Activated T-cell treated with anti-CD3 and anti-CD28 coated beads, Interleukin-2, amount 50 U/mL, for 4 hours (primary cell): ENCODE measurements at regions not wholly inside any gene's neighbourhood (a gene's known extent, or its start where the extent isn't known, plus 50 kb on each side); places are given as distances from the start of the nearest gene placed in this dataset.

Source experiments
- ATAC-seq, 2 donors: fragments of 200-7000 bp; cut with Tn5 transposase; one replicate each; pipeline ENCODE4 v1.10.0; 2021
- DNase-seq: peaks from one replicate; pipeline ENCODE4 v3.0.0-alpha.2; 2020
- H3K27me3 Mint-ChIP-seq: one replicate; pipeline ENCODE4 v1.8.0; 2021; ENCODE audit warnings: low read depth, mixed read lengths
- H3K36me3 Mint-ChIP-seq: one replicate; pipeline ENCODE4 v1.8.0; 2022; ENCODE audit warnings: mixed read lengths; ENCODE audit not compliant: insufficient read depth
- H3K4me1 Mint-ChIP-seq: one replicate; pipeline ENCODE4 v1.8.0; 2021; ENCODE audit warnings: low read depth, mixed read lengths
- H3K4me3 Mint-ChIP-seq: one replicate; pipeline ENCODE4 v1.8.0; 2021; ENCODE audit warnings: mild to moderate bottlenecking, moderate library complexity, mixed read lengths
- H3K9me3 Mint-ChIP-seq: one replicate; pipeline ENCODE4 v1.8.0; 2021; ENCODE audit warnings: mixed read lengths

DNA sequence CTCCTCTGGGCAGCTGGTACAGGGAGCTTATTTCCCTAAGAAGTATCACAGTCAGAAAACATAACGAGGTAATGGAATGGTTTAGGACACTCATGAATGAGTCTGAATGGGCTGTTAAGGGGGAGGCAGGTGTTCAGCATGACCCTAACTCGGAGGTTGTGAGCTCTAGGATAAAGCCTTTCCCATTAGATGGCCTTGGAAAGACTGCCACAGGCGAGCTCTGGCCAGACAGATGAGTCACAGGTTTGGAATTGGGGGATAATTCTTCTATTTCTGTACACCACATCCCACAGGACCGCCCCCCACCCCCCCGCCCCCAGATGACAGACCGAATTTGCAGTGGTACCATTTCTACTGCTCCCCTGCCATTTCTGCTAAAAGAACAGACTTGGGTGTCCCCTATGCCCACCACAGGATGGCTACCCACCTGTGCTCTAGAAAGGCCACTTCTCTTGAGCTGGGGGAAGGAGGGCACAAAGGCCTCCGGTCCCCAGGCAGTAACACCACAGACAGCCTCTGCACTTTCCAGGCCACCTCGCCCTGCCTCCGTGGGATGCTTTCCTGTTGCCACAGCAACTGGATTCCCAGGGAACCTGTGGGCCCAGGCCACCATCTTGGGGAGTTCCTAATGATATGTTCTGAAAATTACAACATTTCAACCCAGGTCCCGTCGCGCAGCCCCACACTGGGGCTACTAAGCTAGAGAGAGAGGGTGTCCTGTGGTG, 76.7 kb downstream of the TRIM29 start:
- no peaks in the 10 kb centered on the region for H3K36me3 Mint-ChIP-seq
- H3K4me1 Mint-ChIP-seq: no peaks in the 10 kb centered on the region
- no peaks in the 10 kb centered on the region for H3K9me3 Mint-ChIP-seq
- ATAC-seq (no peak), DNase-seq (no peak)
- peaks cover 18% of the 10 kb centered on the region for H3K27me3 Mint-ChIP-seq
- H3K4me3 Mint-ChIP-seq: no peak overlapping the region

DNA sequence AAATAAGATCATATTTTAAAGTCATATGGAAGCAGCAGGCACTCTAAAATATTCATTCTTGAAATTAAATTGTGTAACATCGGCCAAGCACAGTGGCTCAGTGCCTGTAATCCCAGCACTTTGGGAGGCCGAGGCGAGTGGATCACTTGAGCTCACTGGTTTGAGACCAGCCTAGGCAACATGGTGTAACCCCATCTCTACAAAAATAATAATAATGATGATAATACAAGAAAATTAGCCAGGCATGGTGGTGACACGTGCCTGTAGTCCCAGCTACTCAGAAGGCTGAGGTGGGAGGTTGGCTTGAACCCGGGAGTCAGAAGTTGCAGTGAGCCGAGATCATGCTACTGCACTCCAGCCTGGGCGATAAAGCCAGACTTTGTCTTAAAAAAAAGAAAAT, 77.4 kb downstream of the TRIM29 start:
- Mint-ChIP-seq H3K4me3 (no peak overlapping the region), H3K9me3 (no peaks in the 10 kb centered on the region), H3K36me3 (no peaks in the 10 kb centered on the region), H3K27me3 (peaks cover 18% of the 10 kb centered on the region), H3K4me1 (no peaks in the 10 kb centered on the region)
- DNase-seq (no peak), ATAC-seq (no peak)

DNA sequence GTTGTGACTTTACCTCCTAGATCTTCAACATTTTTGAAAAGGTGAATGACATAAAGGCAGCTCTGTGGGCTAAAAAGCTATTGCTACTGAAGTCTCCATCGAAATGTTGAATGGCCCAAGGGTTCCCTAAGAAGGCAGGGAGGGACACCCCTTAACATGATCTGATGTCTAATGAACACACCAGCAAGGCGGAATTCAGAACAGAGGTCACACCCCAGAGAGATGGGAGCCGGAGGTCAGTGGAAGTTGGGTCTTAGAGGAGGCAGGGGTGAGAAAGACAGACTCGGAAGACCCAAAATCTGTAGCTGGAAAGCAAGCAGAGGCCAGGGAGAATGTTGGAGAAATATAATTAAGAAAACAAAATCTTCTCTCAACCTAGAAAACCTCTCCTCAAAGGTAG, 79.0 kb downstream of the TRIM29 start:
- peaks cover 18% of the 10 kb centered on the region for H3K27me3 Mint-ChIP-seq
- no peak for ATAC-seq

DNA sequence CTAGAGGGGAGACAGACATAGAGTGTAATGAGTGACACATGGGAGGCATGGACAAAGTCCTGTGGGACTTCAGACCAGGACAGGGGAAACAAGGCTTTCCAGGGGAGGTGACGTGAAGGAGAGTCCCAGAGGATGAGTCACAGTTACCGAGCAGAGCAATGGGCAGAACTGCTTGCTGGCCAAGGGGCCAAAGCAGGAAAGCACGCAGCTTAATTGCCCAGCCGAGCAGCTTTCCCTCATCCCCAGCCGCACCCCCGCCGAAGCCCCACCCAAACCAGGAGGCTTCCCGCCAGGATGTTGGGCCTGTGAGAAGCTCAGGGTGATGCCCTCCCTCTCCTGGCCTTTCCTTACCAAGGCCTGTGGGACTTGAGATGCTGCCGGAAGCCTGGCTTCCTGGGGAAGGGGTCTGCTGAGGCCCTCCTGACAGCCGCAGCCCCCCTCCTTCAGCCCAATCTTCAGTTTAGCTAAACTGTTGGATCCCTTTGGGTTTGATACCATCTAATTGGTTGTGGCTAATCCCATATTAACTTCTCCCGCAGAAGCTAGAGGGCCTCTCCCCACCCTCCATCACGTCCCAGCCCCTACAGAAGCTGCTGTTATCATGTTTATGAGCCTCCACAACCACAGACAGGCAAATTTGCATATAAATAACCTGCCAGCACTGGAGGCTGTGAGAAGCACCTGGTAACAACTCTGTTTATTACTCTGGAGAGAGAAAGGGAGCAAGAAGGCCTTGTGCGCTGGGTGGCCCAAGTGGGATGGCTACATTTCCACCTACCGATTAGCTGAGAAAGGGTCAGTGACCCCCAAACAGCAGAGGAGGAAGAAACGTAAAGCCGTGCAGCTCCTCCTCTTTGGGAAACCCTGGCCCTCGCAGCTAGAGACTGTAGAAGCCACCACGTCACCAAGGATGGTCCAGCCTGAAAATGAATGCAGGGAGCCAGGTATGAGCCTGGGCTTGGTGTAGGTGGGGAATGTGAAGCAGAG, 80.0 kb downstream of the TRIM29 start:
- Mint-ChIP-seq H3K27me3 (peaks cover 22% of the 10 kb centered on the region), H3K4me1 (no peaks in the 10 kb centered on the region), H3K9me3 (no peaks in the 10 kb centered on the region), H3K36me3 (no peaks in the 10 kb centered on the region), H3K4me3 (no peak overlapping the region)
- ATAC-seq: no peak
- no peak for DNase-seq

More for the DNA sequence above, 79.0 kb downstream of the TRIM29 start:
- Mint-ChIP-seq H3K4me3 (no peak overlapping the region), H3K9me3 (no peaks in the 10 kb centered on the region), H3K36me3 (no peaks in the 10 kb centered on the region), H3K4me1 (no peaks in the 10 kb centered on the region)
- no peak for DNase-seq

DNA sequence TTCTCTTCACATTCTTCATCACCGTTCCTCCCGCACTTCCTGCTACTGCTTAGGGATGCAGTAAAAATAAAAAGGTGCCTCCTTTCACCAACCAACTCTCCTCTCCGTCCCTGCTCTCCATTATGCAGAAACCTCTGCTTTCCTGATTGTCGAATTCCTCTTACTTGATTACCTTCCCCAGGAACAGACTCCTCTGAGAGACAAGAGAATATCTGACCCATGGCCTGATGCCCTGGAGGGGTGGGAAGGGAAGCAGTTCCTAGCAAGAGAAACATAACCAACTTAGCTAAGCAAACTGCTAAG, 80.9 kb downstream of the TRIM29 start:
- Mint-ChIP-seq H3K36me3 (no peaks in the 10 kb centered on the region), H3K4me1 (no peaks in the 10 kb centered on the region), H3K4me3 (no peak overlapping the region), H3K27me3 (peaks cover 22% of the 10 kb centered on the region), H3K9me3 (no peaks in the 10 kb centered on the region)
- ATAC-seq (no peak), DNase-seq (no peak)

DNA sequence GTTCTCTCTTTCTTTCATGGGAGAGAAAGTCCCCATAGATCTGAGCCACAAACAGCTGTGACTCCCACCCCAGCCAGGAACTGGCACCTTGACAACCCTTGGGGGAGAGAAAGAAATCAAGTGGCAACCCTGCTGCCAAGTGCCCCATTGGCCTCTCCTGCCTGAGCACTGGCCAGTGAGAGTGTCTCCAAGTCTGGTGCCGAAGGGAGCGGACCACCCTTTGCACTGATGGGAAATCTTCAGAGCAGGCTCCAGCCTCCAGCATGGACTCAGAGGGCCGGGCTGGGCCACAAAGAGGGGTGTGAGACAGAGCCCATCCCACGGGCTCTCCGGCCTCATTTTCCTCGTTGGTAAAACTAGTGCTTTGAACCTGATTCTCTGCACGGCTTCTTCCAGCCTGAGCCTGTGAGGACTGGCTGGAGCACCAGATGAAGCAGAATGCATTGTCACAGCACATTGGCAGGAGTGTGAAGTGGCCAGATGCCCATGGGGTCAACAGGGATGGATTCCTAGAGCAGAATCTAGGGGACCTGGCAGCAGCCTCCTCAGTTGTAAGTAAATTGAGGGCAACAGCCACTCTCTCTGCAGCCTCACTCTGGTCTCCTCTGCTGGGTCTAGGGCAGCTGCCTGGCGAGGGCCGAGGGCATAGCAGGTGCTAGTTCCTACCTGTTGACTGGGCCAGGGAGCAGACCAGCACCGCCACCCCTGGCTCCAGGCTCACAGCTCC, 81.4 kb downstream of the TRIM29 start:
- Mint-ChIP-seq H3K36me3 (no peaks in the 10 kb centered on the region), H3K27me3 (peaks cover 20% of the 10 kb centered on the region), H3K9me3 (no peaks in the 10 kb centered on the region), H3K4me1 (no peaks in the 10 kb centered on the region), H3K4me3 (no peak overlapping the region)
- ATAC-seq (no peak), DNase-seq (no peak)

DNA sequence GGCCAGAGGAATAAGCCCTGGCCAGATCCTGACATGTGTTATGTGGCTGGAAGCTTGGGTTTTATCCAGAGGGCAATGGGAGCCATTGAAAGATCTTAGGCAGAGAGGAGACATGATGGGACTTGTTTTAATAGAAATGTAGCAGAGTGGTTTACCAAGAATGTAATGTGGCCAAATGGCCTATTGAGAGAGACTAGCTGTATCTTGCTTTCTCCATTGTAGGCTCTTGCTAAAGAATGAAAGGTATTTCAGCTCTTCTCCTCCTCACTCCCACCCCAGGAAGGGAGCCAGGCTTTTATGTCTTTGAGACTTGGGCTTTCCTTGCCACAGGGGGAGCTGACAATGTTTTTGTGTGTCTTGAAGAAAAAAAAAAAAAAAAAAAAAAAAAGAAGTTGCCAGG, 82.3 kb downstream of the TRIM29 start:
- ATAC-seq (no peak), DNase-seq (no peak)
- peaks cover 14% of the 10 kb centered on the region for H3K27me3 Mint-ChIP-seq
- no peaks in the 10 kb centered on the region for H3K4me1 Mint-ChIP-seq
- no peak overlapping the region for H3K4me3 Mint-ChIP-seq
- H3K9me3 Mint-ChIP-seq: no peaks in the 10 kb centered on the region
- no peaks in the 10 kb centered on the region for H3K36me3 Mint-ChIP-seq

DNA sequence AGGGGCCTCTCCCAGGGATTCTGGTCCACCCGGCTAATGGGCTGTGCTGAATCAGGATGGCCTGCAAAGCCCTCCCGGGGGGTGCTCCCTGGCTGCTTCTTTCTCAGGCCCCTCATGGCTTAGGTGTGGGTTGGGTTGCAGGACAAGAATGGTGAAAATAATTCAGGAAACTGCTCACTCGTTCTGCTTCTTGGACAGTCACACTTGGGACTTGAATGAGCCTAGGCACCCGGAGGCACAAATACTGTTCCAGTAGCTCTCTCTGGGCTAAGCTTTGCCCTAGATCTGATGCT, 83.2 kb downstream of the TRIM29 start:
- no peak for ATAC-seq
- Mint-ChIP-seq H3K27me3 (peaks cover 13% of the 10 kb centered on the region), H3K9me3 (no peaks in the 10 kb centered on the region), H3K36me3 (no peaks in the 10 kb centered on the region), H3K4me3 (no peak overlapping the region), H3K4me1 (no peaks in the 10 kb centered on the region)
- no peak for DNase-seq

DNA sequence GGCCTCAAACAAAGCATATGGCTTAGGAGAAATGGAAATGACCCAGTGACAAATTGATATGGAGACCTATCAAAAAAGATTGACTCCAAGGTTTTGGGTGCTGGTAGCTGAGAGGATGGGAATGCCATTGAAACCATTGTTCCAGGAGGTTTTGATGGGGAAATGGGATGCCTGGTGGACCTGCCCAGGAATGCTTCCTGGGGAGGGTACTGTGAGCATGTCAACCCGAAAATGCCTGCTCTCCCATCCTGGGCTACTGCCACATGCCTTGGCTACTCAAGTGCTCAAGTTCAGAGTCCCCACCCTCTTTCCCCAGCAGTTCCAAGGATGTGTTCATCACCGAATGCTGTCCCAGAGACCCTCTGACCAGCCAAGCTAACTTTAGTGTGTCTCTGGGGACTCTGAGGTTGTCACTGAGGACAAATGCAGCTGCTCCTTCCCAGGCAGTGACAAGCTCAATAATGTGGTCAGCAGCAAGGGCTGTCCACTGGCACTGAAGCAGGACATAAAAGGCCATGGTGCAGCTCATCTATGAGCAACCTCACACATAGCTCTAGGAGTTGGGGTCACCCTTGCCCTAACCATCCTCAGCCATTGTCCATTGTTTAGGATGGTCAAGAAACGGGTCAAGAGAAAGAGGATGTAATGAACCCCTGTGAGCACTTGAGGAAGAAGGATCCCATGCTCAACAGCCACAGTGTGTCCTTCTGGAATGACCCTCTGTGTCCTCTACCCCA, 83.7 kb downstream of the TRIM29 start:
- DNase-seq (no peak), ATAC-seq (no peak)
- Mint-ChIP-seq H3K4me3 (no peak overlapping the region), H3K9me3 (no peaks in the 10 kb centered on the region), H3K36me3 (no peaks in the 10 kb centered on the region), H3K4me1 (no peaks in the 10 kb centered on the region), H3K27me3 (peaks cover 13% of the 10 kb centered on the region)

DNA sequence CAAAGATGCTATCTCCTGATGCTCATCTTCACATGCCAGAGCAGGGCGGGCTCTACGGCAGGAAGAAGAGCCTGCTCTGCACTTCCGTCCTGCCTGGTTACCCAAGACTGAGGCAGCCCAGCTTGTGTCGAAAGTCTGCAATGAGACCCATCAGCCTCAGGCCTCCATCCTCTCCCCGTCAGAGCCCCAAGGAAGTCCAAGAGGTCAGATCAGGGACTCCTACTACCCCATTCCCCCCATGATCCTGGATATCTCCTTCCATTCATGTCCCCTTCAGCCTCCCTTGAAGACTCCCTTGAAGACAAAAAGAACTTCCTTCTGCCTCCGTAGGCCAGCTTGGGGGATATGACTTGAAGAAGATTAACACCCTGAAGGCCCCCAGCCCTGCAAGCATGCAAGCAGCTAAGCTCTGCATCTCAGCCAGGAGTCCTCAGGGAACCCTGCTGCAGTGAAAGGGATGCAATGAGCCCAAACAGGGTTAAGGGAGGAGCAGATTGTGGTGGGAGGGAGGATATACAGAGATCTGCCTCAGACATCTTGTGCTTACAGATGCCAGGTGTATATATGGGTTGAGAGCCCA, 85.6 kb downstream of the TRIM29 start:
- H3K4me3 Mint-ChIP-seq: no peak overlapping the region
- H3K9me3 Mint-ChIP-seq: peaks cover 7% of the 10 kb centered on the region
- no peaks in the 10 kb centered on the region for H3K36me3 Mint-ChIP-seq
- DNase-seq (no peak), ATAC-seq (no peak)
- H3K27me3 Mint-ChIP-seq: peaks cover 4% of the 10 kb centered on the region
- no peaks in the 10 kb centered on the region for H3K4me1 Mint-ChIP-seq

DNA sequence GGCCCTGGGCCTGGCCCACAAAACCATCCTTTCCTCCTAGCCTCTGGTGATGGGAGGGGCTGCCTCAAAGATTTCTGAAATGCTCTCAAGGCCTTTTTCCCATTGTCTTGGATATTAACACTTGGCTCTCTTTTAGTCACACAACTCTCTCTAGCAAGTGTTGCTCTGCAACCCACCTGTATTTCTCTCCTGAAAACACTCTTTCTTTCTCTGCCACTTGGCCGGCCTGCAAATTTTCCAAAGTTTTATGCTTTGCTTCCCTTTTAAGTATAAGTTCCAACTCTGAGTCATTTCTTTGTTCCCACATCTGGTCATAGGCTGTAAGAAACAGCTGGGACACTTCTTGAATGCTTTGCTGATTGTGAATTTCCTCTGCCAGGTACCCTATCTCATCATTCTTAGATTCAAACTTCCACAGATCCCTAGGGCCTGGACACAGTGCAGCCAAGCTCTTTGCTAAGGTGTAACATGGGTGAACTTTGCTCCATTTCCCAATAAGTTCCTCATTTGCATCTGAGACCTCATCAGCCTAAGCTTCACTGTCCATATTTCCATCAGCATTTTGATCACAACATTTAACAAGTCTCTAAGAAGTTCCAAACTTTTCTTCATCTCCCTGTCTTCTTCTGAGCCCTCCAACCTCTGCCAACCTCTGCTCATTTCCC, 93.8 kb downstream of the TRIM29 start:
- Mint-ChIP-seq H3K9me3 (peaks cover 21% of the 10 kb centered on the region), H3K36me3 (no peaks in the 10 kb centered on the region), H3K27me3 (peaks cover 22% of the 10 kb centered on the region), H3K4me3 (no peak overlapping the region), H3K4me1 (no peaks in the 10 kb centered on the region)
- DNase-seq (no peak), ATAC-seq (no peak)

DNA sequence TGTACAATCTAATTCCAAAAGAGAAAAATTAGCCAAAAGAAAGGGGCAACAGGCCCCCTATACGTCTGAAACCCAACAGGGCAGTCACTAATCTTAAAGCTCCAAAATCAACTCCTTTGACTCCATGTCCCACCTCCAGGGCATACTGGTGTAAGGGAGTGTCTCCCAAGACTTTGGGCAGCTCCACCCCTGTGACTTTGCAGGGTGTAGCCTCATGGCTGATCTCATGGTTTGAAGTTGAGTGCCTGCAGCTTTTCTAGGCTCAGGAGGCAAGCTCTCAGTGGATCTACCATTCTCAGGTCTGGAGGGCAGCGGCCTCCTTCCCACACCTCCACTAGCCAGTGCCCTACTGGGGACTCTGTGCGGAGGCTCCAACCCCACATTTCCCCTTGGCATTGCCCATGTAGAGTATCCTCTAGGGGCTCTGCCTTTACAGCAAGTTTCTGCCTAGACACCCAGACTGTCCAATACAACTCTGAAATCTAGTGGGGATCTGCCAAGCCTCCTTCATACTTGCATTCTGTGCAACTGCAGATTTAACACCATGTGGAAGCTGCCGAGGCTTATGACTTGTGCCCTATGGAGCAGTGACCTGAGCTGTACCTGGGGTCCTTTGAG, 94.5 kb downstream of the TRIM29 start:
- DNase-seq (no peak), ATAC-seq (no peak)
- Mint-ChIP-seq H3K9me3 (peaks cover 21% of the 10 kb centered on the region), H3K27me3 (peaks cover 22% of the 10 kb centered on the region), H3K4me1 (no peaks in the 10 kb centered on the region), H3K4me3 (no peak overlapping the region), H3K36me3 (no peaks in the 10 kb centered on the region)

DNA sequence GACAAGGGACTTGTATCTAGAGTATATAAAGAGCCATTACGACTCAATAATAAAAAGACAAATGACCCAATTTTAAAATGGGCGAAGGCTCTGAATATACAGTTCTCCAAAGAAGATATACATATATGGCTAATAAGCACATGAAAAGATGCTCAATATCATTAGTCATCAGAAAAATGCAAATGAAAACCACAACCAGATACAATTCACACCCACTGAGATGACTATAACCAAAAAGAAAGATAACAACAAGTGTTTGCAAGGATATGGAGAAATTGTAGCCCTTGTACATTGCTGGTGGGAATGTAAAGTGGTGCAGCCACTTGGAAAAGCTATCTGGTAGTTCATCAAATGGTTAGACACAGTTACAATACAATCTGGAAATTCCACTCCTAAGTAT, 96.3 kb downstream of the TRIM29 start:
- peaks cover 22% of the 10 kb centered on the region for H3K27me3 Mint-ChIP-seq
- H3K4me3 Mint-ChIP-seq: no peak overlapping the region
- ATAC-seq (no peak), DNase-seq (no peak)
- H3K9me3 Mint-ChIP-seq: peaks cover 13% of the 10 kb centered on the region
- no peaks in the 10 kb centered on the region for H3K4me1 Mint-ChIP-seq
- no peaks in the 10 kb centered on the region for H3K36me3 Mint-ChIP-seq
